ENCODE measurements at regions not wholly inside any gene's neighbourhood (a gene's known extent, or its start where the extent isn't known, plus 50 kb on each side); places are given as distances from the start of the nearest gene placed in this dataset.
"Not testable (repeated sequence)": the region's sequence is repeated elsewhere in the genome, so short reads cannot be mapped to it uniquely, and the experiment has no call there.

- Histone ChIP-seq H3K9me3 (no peaks in the 10 kb centered on the region), H3K4me3 (no peak overlapping the region), H3K4me1 (no peaks in the 10 kb centered on the region), H3K27me3 (ENCODE audit: low read depth) (0 out of 2 replicates have a peak, but pooled peaks cover 7% of the 10 kb centered on the region), H3K36me3 (replicated peaks) (no peaks in the 10 kb centered on the region)
- in situ Hi-C loops (cut with MboI; ENCODE audit: low sequenced_read_pairs) = no loop called here
- DNase-seq (ENCODE audit: low spot score in 2 of 2) = no peak
Measured at GRCh38 chr7:152905949-152906348, 146.4 kb downstream of the ACTR3B start.

DNA sequence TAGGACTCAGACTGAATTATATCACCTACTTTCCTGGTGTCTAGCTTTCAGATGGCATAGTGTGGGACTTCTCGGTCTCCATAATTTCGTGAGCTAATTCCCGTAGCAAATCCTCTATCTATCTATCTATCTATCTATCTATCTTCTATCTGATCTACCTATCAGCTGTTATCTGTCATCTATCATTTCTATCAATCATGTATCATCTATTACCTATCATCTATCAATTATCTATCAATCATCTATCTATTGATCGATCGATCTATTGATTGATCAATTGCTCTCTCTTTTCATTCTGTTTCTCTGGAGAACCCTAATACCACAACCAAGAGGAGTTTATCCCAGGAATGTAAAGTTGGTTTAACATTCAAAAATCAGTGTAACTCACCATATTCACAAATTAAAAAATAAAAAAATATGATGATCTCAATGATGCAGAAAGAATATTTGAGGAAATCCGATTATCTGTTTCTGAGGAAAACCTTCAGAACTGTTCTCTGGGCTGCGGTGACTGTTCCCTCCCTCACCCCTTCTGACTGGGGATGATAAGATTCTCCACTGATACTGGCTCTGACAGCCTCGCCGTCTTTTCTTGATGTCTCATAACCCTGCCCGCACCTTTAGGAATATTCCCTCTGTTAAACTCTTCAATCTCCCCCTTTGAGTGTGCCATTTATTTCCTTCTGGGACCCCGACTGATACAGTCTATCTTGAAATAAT lies 147.7 kb downstream of the ACTR3B start:
- in situ Hi-C loops (cut with MboI; ENCODE audit: low sequenced_read_pairs) = no loop called here

DNA sequence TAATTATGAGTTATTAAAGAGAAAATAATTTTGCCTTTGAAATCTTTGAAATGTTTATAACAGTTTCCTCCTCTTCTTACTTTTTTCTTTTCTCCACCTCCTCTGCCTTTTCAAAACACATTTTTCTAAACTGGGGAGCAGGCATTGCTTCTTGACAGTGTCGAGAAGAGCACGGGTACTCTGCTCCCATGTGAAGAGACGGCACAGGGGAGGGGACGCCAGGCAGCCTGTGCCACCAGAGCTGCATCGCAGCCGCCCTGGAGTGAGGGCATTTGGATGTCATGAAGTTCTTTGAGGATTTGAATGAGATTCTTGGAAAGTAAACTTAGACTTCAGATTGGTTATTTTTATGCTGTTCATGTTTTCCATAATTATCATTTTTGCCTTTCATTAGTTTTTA lies 149.7 kb downstream of the ACTR3B start:
- in situ Hi-C loops (cut with MboI; ENCODE audit: low sequenced_read_pairs) = no loop called here
- no peak overlapping the region for H3K4me3 ChIP-seq
- no peaks in the 10 kb centered on the region; the same call in 1 of the 2 replicates for H3K9me3 ChIP-seq
- H3K27me3 ChIP-seq (ENCODE audit: low read depth) = 0 out of 2 replicates have a peak, but pooled peaks cover 7% of the 10 kb centered on the region
- H3K36me3 ChIP-seq (replicated peaks) = no peaks in the 10 kb centered on the region
- DNase-seq (ENCODE audit: low spot score in 2 of 2) = no peak
- no peaks in the 10 kb centered on the region for H3K4me1 ChIP-seq

More for the DNA sequence above, 147.7 kb downstream of the ACTR3B start:
- Histone ChIP-seq H3K9me3 (no peaks in the 10 kb centered on the region; the same call in 1 of the 2 replicates), H3K36me3 (replicated peaks) (no peaks in the 10 kb centered on the region), H3K4me1 (no peaks in the 10 kb centered on the region), H3K27me3 (ENCODE audit: low read depth) (0 out of 2 replicates have a peak, but pooled peaks cover 7% of the 10 kb centered on the region), H3K4me3 (no peak overlapping the region)
- no peak for DNase-seq (ENCODE audit: low spot score in 2 of 2)

GRCh38 chr7:152909683-152910544 lies 150.4 kb downstream of the ACTR3B start:
- no peak for DNase-seq (ENCODE audit: low spot score in 2 of 2)
- no peaks in the 10 kb centered on the region; the same call in 1 of the 2 replicates for H3K9me3 ChIP-seq
- no peaks in the 10 kb centered on the region for H3K4me1 ChIP-seq
- in situ Hi-C loops (cut with MboI; ENCODE audit: low sequenced_read_pairs) = no loop called here
- no peak overlapping the region for H3K4me3 ChIP-seq
- no peaks in the 10 kb centered on the region for H3K36me3 ChIP-seq (replicated peaks)
- H3K27me3 ChIP-seq (ENCODE audit: low read depth) = 0 out of 2 replicates have a peak, but pooled peaks cover 7% of the 10 kb centered on the region

DNA sequence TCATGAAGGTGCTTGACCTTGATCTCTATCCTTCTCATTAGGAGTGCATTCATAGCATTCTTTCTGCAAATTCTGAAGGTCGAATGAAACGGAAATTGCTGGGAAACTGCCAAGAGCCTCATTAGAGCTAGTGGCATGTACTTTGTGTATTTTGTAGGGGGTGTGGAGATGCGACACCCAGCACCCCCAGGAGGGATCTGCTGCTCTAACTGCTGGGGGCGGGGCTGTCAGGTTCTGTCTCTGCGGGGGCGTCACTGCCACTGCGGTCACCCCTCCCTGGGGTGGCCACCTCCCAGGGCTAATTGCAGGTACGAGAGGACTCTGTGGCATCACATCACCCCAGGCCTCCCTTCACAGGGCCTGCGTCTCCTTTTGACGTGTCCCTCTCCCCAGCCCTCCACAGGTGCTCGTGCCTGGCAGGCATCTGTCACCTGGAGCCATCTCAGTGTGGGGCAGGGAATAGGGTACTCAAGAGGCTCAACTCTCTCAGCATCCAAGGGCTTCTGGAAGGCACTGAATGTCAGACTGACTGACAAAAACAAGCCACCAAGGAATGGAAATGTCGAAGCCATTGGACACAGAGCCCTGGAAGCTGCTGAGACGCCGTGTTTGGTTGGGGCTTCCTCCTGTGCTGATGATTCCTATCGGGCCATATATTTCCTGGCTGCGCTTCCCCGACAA lies 151.1 kb downstream of the ACTR3B start:
- in situ Hi-C loops (cut with MboI; ENCODE audit: low sequenced_read_pairs) = no loop called here
- Histone ChIP-seq H3K9me3 (no peaks in the 10 kb centered on the region; the same call in 1 of the 2 replicates), H3K27me3 (ENCODE audit: low read depth) (0 out of 2 replicates have a peak, but pooled peaks cover 7% of the 10 kb centered on the region), H3K4me1 (no peaks in the 10 kb centered on the region), H3K36me3 (replicated peaks) (no peaks in the 10 kb centered on the region), H3K4me3 (no peak overlapping the region)
- peak in 1 of 2 experiments; percentile 12 for DNase-seq (ENCODE audit: low spot score in 2 of 2)

DNA sequence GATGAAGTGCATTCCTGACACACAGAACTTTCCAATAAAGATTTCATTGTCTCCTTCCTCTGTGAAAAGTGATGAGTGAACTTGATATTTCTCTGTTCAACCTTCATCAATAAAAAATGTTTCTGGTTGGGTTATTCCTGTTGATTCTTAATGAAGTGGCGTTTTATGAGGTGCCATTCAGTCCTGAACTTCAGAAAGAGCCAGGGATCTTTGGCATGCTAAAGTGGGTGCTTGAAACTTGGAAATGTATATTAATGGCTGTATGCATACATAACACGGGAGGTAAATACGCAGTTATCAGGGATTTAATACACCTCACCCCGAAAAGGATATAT lies 151.6 kb downstream of the ACTR3B start:
- H3K9me3 ChIP-seq = no peaks in the 10 kb centered on the region; the same call in 1 of the 2 replicates
- no peak for DNase-seq (ENCODE audit: low spot score in 2 of 2)
- H3K27me3 ChIP-seq (ENCODE audit: low read depth) = 0 out of 2 replicates have a peak, but pooled peaks cover 3% of the 10 kb centered on the region
- in situ Hi-C loops (cut with MboI; ENCODE audit: low sequenced_read_pairs) = no loop called here
- H3K4me1 ChIP-seq = no peaks in the 10 kb centered on the region
- H3K4me3 ChIP-seq = no peak overlapping the region
- no peaks in the 10 kb centered on the region for H3K36me3 ChIP-seq (replicated peaks)

- in situ Hi-C loops (cut with MboI; ENCODE audit: low sequenced_read_pairs) = no loop called here
- DNase-seq (ENCODE audit: low spot score in 2 of 2) = no peak
- H3K4me3 ChIP-seq = no peak overlapping the region
Measured at GRCh38 chr7:152911922-152912321, 152.4 kb downstream of the ACTR3B start.

GRCh38 chr7:152912511-152912910 lies 153.0 kb downstream of the ACTR3B start:
- H3K36me3 ChIP-seq (replicated peaks) = no peaks in the 10 kb centered on the region
- no peak for DNase-seq (ENCODE audit: low spot score in 2 of 2)
- no peaks in the 10 kb centered on the region; the same call in 1 of the 2 replicates for H3K9me3 ChIP-seq
- in situ Hi-C loops (cut with MboI; ENCODE audit: low sequenced_read_pairs) = no loop called here
- no peaks in the 10 kb centered on the region for H3K4me1 ChIP-seq
- no peak overlapping the region for H3K4me3 ChIP-seq
- no peaks in the 10 kb centered on the region for H3K27me3 ChIP-seq (ENCODE audit: low read depth)

More at GRCh38 chr7:152911922-152912321, 152.4 kb downstream of the ACTR3B start:
- Histone ChIP-seq H3K36me3 (replicated peaks) (no peaks in the 10 kb centered on the region), H3K4me1 (no peaks in the 10 kb centered on the region), H3K27me3 (ENCODE audit: low read depth) (no peaks in the 10 kb centered on the region), H3K9me3 (no peaks in the 10 kb centered on the region; the same call in 1 of the 2 replicates)

- Histone ChIP-seq H3K27me3 (ENCODE audit: low read depth) (no peaks in the 10 kb centered on the region), H3K9me3 (no peaks in the 10 kb centered on the region; the same call in 1 of the 2 replicates), H3K4me1 (no peaks in the 10 kb centered on the region), H3K4me3 (no peak overlapping the region), H3K36me3 (replicated peaks) (no peaks in the 10 kb centered on the region)
- DNase-seq (ENCODE audit: low spot score in 2 of 2) = no peak
- in situ Hi-C loops (cut with MboI; ENCODE audit: low sequenced_read_pairs) = no loop called here
Measured at GRCh38 chr7:152913492-152913891, 153.9 kb downstream of the ACTR3B start.

DNA sequence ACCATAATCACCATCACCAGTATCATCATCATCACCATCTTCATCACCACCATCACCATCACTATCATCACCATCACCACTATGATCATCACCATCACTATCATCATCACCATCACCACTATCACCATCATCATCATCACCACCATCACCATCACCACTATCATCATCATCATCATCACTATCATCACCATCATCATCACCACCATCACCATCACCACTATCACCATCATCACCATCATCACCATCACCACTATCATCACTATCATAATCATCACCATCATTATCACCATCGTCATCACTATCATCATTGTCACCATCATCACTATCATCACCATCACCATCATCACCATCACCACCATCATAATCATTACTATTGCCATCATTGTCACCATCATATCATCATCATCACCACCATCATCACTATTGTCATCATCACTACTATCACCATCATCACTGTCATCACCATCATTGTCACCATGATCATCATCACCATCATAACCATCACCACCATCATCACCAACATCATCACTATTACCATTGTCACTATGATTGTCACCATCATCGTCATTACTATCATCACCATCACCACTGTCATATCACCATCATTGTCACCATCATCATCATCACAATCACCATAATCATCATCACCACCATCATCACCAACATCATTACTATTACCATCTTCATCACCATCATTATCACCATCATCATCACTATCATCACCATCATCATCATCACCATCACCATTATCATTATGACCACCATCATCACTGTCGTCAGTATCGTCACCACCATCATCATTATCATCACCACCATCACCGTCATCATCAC lies 154.7 kb downstream of the ACTR3B start:
- in situ Hi-C loops (cut with MboI; ENCODE audit: low sequenced_read_pairs) = no loop called here
- H3K36me3 ChIP-seq (replicated peaks) = no peaks in the 10 kb centered on the region
- no peaks in the 10 kb centered on the region for H3K27me3 ChIP-seq (ENCODE audit: low read depth)
- no peak overlapping the region for H3K4me3 ChIP-seq
- H3K9me3 ChIP-seq = no peaks in the 10 kb centered on the region; the same call in 1 of the 2 replicates
- no peaks in the 10 kb centered on the region for H3K4me1 ChIP-seq
- no peak for DNase-seq (ENCODE audit: low spot score in 2 of 2)

DNA sequence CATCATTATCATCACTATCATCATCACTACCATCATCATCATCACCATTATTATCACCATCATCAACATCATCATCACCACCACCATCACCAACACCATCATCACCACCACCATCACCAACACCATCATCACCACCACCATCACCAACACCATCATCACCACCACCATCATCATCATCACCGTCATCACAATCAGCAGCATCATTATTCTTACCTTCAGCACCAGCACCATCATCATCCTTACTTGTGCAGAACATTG lies 155.2 kb downstream of the ACTR3B start:
- H3K4me1 ChIP-seq; in situ Hi-C loops (cut with MboI; ENCODE audit: low sequenced_read_pairs); H3K36me3 ChIP-seq (replicated peaks); H3K4me3 ChIP-seq; H3K9me3 ChIP-seq; H3K27me3 ChIP-seq (ENCODE audit: low read depth); DNase-seq (ENCODE audit: low spot score in 2 of 2): not testable (repeated sequence)

- no peak for DNase-seq (ENCODE audit: low spot score in 2 of 2)
- H3K36me3 ChIP-seq (replicated peaks) = no peaks in the 10 kb centered on the region
- in situ Hi-C loops (cut with MboI; ENCODE audit: low sequenced_read_pairs) = no loop called here
- H3K4me3 ChIP-seq = no peak overlapping the region
- H3K9me3 ChIP-seq = no peaks in the 10 kb centered on the region
- no peaks in the 10 kb centered on the region for H3K27me3 ChIP-seq (ENCODE audit: low read depth)
- peaks cover 4% of the 10 kb centered on the region for H3K4me1 ChIP-seq
Measured at GRCh38 chr7:152922318-152923081, 162.9 kb downstream of the ACTR3B start.

Measured in HAP-1 (cell line).